Right kidney (tissue), 1 donor: ENCODE measurements at regions not wholly inside any gene's neighbourhood (a gene's known extent, or its start where the extent isn't known, plus 50 kb on each side); places are given as distances from the start of the nearest gene placed in this dataset.

Experiments used
- DNase-seq: peaks from one replicate; pipeline ENCODE4 v3.0.0-alpha.2; 2016

- no peak for DNase-seq
Measured at GRCh38 chr11:82373781-82374542, 359.7 kb downstream of the FAM181B start.

- no peak for DNase-seq
Measured at GRCh38 chr11:82365351-82365750, 368.3 kb downstream of the FAM181B start.

GRCh38 chr11:82356316-82356715 is 377.3 kb downstream of the FAM181B start:
- no peak for DNase-seq

- DNase-seq, result no peak
Measured at GRCh38 chr11:82355313-82355823, 378.3 kb downstream of the FAM181B start.

GRCh38 chr11:82326853-82327252 is 406.8 kb downstream of the FAM181B start:
- DNase-seq, result no peak

GRCh38 chr11:82321206-82321605 is 412.5 kb downstream of the FAM181B start:
- no peak for DNase-seq

- DNase-seq, result peak; percentile 10
Measured at GRCh38 chr11:82315093-82315492, 418.6 kb downstream of the FAM181B start.

GRCh38 chr11:82308979-82309378 is 424.7 kb downstream of the FAM181B start:
- DNase-seq, result no peak

GRCh38 chr11:82305123-82305522 is 428.5 kb downstream of the FAM181B start:
- DNase-seq, result no peak

- no peak for DNase-seq
Measured at GRCh38 chr11:82303671-82304070, 430.0 kb downstream of the FAM181B start.

GRCh38 chr11:82288471-82288870 is 445.2 kb downstream of the FAM181B start:
- DNase-seq, result no peak

GRCh38 chr11:82270870-82271269 is 462.8 kb downstream of the FAM181B start:
- no peak for DNase-seq

- DNase-seq, result no peak
Measured at GRCh38 chr11:82268627-82269026, 465.0 kb downstream of the FAM181B start.

- no peak for DNase-seq
Measured at GRCh38 chr11:82267186-82267585, 466.5 kb downstream of the FAM181B start.

GRCh38 chr11:82261367-82261766 is 472.3 kb downstream of the FAM181B start:
- no peak for DNase-seq

GRCh38 chr11:82250047-82250446 is 483.6 kb downstream of the FAM181B start:
- DNase-seq, result no peak

- no peak for DNase-seq
Measured at GRCh38 chr11:82246926-82247325, 486.7 kb downstream of the FAM181B start.

- no peak for DNase-seq
Measured at GRCh38 chr11:82239498-82239897, 494.2 kb downstream of the FAM181B start.

- no peak for DNase-seq
Measured at GRCh38 chr11:82234256-82234655, 499.4 kb downstream of the FAM181B start.

- DNase-seq, result no peak
Measured at GRCh38 chr11:82233201-82233600, 500.5 kb downstream of the FAM181B start.

- peak; percentile 11 for DNase-seq
Measured at GRCh38 chr11:82229341-82229740, 504.3 kb downstream of the FAM181B start.

GRCh38 chr11:82225930-82226329 is 507.7 kb downstream of the FAM181B start:
- DNase-seq, result no peak

- no peak for DNase-seq
Measured at GRCh38 chr11:82225502-82225901, 508.2 kb downstream of the FAM181B start.

- DNase-seq, result no peak
Measured at GRCh38 chr11:82216927-82217570, 516.6 kb downstream of the FAM181B start.
